Retina (tissue), 1 donor: ENCODE measurements at regions not wholly inside any gene's neighbourhood (a gene's known extent, or its start where the extent isn't known, plus 50 kb on each side); places are given as distances from the start of the nearest gene placed in this dataset.

Experiments used
- DNase-seq: peaks from one replicate; pipeline ENCODE4 v3.0.0-alpha.2; 2016

DNA sequence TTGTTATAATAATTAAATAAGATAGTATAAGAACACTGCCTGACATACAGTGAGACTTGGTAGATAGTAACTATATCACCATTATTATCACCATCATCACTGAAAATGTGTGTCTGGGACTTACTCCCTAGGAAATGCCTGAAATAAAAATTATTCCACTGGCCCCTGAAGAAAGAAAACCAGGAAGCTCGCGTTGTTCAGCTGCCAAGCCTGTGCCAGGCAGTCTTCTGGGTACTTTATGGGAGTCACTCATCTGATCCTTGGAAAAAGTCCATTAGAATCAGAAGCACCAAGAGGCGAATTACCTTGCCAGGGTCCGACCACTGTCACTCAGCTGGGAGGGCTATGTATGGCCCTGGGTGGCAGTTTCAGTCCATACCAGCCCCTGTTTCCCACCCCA lies 220.3 kb upstream of the TPM1 start:
- DNase-seq, result no peak

DNA sequence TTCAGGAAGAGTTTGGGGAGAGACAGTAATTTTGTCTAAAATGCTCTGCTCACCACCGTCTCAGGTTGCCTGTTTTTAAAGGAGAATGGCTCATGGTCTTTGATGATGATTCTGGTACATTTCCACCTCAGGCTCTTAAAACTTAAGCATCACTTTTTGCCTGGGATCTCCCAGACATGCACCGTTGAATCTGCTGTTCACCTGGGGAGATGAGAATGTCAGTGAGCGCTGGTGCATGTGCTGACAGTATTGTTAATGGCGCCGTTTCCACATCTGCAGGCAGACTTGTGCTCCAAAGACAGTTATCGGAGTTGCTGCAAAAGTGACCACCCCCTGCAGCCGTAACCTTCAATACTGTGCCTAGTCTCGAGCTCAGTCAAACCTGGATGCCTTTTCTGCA lies 219.0 kb upstream of the TPM1 start:
- no peak for DNase-seq

DNA sequence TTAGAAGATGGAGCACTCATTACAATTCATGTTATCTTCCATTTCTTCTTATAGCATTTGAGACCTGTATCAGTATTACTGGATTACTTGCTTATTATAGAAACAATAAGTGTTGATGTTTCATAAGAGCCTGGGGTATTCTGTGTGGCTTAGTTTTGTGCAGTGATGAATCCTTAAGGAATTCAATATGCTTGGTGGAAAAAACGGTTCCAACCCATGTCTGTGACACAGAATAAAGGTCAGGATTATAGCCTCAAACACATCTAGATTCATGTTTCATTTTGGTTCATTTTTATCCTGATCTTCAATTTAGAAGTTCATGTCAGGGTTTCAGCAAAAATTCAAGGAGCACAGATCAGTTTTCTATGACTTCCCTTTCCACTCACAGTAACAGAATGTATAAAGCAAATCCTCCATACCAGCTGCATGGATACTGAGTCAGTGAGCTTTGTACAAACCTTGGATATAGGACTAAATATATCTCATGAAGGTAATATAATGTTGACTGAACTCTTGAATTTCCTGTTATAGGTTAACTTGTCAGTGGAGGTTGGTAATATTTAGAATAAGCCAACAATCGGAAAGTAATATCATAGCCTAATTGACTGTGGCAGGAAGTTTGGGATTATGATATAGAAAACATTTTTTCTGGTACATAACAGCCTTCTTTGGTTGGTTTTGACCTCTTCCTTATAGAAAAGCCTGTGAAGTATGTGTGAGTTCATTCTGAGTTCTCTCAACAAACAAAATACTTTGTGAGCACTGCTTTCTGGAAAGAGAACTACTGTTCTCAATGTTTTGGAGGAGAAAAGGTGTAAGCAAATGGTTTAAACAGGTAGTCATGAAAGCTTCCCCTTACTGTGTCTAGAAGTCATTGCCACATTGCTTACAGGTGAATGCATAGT lies 218.2 kb upstream of the TPM1 start:
- no peak for DNase-seq

DNA sequence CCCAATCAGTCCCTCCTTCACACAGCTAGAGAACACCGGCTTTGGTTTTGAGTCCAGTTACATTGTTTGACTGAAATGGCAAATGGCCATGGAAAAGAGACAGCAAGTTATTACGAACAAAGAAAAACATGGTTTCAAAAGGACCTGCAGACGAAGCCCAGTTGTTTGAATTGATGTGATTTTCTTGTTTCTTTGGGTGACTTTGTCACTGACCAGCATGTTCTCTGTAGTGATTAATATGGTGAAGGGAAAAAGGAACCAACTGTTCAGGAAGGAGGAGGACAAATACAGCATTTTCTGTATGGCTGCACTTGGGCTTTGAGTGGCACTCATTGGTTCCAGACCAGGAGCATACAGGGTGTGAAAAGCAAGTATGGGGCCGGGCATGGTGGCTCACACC lies 217.4 kb upstream of the TPM1 start:
- no peak for DNase-seq

DNA sequence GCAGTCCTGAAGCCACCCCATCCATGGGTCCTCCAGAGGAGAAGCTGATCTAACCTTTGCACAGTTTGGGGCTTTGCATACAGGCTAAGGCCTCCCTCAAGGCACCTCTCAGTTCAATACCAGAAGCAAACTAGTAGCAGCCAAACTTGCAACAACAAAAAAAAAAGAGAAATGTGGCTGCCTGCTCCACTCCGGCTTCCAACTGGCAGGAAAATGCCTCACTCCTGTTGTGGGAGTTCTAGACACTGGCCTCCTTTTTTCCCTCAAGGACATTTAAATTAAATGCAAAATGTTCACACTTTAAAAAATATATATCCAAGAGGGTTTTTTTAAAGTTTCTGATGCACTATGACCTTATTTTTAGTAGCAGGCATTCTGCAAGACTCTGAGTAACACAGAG lies 216.0 kb upstream of the TPM1 start:
- DNase-seq, result no peak

DNA sequence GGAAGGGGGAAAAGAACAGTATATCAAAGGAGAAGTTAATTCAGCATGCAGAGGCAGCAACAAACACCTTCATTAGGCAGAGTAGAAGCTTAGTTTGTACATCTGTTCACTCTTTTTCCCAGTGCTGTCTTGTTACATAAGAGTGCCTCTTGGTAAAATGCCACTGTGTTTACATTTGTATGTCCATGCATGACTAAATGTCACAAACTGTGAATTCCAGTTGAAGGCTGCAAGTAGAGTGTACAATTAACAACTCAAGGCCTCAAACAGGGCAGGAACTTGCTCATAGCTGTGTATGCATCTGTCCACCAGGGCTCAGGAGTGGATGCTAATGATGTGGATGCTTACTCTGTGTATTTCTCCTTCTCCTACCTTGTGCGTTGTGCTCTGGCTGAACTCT lies 214.2 kb upstream of the TPM1 start:
- no peak for DNase-seq

DNA sequence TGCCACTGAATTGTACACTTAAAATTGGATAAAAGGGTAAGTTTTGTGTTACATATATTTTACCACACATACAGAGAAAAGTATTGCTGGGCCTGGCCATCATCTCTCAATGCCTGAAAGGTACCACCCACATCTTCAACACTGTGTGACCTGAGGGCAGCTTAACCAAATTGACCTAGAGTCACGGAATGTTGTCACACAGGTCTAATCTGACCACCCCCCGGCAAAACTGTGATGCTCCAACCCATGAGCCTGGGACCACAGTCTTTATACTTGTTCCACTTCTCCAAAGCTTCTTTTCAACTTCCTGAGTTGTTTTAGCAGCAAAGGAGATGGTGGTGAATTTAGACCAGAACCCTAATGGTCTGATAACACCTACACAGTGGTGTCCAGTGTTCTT lies 210.3 kb upstream of the TPM1 start:
- no peak for DNase-seq

DNA sequence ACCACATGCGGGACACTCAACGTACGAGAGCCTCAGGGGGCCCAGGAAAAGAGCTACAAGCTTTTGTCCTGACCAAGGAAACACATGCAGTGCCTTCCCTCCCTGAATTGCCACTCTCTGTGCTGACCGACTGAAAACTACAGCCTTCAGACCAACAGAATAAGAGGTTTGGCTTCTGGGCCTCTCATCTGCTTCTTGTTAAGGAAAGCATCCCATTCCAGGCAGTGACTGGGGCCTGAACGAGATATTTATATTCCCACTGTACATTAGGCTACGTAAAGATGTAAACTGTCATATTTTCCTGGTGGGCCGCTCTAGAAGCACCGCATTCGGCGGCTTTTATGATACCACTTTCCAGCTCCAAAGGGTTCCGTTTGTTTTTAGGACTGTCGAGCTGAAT lies 208.9 kb upstream of the TPM1 start:
- no peak for DNase-seq

DNA sequence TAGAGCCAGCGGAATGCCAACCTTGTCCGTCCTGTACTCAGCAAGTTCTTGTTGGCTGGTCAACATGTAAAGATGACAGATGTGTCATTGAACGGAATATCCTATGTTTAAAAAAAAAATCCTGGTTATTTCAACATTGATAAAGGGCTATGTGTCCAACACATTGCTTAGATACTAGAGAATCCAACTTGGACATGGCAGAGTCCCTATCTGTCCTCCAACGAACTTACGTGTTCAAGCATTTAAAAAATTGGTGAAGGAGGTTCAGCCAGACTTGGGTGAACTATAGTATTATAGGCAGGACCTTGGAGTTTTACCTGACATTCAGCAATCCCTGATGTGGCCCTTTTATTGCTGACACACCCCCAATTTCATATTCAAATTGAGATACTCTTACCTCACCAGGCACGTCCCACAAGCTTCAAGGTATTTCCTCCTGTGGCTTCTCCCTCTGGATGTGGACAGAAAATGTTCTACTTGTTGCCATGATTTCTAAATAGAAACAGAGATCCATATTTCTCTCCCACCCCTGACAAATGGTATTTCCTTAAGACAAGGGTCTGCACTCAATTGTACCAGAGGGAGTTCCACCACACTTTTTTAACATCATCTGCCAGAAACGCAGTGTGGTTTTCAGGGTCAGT lies 207.7 kb upstream of the TPM1 start:
- DNase-seq, result no peak

DNA sequence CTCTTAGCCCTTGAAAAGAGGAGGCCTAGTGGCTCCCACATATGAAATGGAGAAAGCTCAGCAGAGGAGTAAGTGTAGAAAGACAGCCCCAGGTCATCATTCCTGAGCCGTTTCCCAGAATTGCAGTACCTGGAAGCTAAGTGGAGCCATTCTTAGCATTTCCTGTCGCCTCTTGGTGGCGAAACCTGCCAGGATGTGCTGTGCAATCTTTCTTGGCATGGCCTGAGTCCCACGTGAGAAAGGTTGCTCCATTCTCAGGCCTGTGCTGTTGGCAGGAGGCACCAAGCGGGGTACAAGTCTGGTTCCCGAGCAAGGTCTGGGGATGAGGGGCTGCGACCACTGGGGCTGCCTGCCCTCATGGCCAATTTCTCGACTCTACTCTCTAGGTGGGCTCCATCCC lies 207.2 kb upstream of the TPM1 start:
- no peak for DNase-seq

DNA sequence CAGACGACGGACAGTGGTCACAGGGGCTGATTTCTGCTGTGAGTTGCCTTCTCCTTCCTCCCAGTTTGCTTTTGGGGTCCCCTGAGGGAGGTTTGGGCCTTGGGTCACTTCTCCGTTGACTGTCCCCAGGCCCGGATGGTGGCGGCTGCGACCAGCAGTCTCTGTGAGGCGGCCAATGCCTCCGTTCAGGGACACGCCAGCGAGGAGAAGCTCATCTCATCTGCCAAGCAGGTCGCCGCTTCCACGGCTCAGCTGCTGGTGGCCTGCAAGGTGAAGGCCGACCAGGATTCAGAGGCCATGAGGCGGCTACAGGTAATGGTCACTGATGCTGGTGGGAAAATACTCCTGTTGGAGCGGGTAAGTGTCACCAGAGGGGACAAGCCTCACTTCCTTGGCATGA lies 206.8 kb upstream of the TPM1 start:
- no peak for DNase-seq

DNA sequence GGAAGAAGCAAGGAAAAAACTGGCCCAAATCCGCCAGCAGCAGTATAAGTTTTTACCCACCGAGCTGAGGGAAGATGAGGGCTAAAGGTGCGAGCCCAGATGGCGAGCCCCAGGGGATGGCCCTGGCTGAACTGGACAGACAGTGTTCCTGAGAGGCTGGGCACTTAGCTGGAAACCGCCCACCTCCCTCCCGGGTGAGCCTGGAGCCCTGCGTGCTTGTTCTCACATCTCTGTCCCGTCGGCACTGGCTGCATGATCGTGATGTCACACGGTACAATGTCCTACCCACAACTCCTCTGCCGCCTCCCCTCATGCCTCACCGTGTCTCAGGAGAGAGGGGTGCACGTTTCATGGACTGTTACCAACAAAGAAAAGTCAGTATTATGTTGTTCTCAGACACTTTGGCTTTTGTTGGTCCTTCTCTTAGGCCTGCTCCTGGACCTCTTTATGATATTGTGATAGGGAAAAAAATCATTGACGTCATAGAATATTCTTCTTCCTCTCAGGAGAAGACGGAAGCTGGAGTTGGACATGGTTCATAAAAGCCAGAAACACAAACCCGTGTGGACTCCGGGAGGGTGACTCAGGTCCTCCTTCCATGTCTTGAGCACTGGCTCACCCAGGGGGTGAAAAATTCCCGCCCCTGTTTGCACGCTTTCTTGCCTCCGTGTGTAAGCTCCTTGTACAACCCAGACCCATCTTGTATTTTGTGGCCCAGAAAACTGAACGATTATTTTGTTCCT lies 201.8 kb upstream of the TPM1 start:
- DNase-seq, result no peak

DNA sequence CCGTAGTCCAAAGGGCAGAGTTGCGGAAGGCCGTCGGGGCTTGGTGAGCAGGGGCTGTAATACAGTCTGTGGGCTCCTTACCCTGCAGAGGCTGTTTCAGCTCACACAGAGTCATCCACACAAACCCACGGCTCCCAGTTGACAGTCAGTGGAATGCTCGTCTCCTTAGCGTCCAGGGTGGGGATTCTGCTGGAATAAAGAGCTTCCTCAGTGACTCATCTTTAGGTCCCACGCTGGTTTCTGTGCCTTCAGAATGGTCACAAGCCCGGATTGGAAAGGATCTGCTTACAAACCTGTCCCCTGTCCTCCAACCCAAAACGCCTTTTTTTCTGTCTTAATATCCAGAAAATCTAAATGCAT lies 201.3 kb upstream of the TPM1 start:
- DNase-seq, result no peak

DNA sequence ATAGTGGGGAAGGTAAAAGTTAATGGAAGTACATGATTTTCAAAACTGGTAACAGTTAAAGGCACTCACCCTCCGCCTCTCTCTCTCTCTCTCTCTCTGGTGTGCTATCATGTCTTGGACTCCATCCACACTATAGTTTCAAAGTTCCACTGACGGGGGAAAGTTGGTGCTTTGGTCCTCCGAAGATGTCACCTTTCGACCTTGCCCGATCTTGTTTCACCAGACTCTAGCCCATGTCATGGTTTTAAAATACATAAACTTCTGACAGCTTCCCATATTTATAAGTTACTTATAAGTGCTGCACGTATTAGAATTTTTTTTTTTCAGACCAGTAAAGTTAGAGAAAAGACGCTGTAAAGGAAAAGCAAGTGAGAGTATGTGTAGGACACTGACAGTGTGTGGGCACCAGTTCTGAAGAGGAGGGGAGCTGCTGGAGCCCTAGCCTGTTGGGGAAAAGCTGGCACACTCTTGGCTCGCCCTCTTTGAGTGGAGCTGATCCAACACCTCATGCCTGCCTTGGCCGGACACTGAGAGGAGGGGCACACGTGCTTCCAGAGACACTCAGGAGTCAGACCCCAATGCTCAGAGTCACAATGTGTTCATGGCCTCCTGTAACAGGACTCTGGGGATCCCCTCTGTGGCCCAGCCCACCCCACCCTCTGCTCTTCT lies 200.5 kb upstream of the TPM1 start:
- no peak for DNase-seq

DNA sequence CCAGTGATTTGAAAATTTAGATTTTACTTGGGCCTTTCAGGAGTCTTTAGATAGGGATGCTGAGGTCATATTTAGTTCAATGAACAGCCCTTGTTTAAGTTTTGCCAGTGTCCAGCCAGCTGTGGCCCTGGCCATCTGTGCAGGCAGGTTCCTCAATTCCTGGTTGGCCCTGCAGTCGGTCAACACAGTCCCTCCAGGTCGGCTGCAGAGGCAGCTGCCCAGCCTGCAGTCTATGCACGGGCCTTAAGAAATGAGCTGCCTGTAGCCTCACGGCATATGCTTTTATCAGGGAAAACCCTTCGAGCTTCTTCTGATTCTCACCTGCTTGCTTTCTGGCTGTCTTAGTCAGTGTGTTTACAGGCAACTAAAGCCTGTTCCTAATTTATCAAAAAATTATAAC lies 199.2 kb upstream of the TPM1 start:
- DNase-seq, result no peak

DNA sequence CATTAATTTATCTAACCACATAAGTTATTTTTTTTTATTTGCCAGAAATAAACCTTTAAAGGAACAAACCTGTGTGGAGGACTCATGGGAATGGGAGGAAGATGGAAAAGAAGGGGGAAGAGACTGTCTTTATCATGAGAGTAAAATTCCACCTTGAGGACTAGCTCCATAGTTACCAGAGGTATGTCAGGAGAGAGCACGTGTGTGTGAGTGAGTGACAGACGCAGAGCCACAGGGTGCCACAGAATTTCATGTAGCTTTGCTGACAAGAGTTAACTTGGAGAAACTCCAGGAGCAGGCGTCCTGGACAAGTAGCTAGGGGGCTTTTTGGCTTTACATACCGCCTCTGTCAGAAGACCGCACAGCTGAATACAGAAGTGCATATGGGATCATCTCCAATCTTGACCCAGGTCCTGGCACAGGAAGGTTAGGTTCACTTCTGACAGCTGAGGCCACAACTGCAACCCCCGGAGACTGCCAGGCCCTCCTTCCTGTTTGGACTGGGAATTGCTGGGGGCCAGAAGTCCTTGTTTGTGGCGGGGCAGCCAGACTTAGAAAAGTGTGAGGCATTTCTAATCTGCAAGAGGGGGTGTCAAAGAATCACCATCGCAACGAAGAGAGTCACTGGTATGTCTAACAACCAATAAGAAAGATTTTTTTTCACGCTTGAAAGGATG lies 197.8 kb upstream of the TPM1 start:
- no peak for DNase-seq

DNA sequence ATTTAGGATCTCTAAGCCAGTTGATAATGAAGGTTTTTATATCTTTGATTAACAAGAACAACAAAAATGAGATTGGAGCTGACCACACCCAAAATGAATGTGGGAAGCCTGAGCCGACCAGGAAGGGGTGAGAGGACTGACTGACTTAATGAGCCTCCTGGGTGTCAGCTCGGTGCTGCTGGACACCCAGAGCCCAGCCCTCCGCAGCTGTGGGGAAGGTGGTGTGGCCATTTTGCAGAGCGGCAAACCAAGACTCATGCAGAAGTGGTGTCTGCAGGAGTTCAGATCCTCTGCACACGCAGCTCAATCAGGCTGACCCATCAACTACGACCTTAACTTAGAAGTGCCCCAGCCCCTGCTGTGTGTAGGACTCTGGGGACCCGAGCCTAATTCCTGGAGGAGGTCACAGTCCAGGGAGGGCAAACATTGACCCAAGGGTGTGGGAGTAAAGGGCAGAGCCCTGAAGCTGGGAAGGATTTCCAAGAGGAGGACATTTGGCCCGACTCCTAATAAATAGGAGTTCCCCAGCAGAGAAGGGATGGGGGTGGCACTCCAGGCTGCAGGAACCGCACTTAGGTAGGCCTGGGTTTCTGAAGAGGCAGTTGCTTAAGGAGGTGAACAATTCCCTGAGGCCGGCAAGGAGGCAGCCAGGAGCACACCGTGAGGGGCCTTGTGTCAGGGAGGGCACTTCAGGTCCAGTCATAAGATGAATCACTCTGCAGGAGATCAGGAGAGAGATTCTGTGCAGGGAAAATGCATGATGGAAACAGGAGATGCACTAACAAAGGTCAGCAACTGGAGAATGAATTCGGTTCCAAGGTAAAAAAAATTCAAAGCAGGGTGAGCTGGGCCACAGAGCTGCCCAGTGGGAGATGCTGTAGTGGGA lies 197.1 kb upstream of the TPM1 start:
- no peak for DNase-seq

DNA sequence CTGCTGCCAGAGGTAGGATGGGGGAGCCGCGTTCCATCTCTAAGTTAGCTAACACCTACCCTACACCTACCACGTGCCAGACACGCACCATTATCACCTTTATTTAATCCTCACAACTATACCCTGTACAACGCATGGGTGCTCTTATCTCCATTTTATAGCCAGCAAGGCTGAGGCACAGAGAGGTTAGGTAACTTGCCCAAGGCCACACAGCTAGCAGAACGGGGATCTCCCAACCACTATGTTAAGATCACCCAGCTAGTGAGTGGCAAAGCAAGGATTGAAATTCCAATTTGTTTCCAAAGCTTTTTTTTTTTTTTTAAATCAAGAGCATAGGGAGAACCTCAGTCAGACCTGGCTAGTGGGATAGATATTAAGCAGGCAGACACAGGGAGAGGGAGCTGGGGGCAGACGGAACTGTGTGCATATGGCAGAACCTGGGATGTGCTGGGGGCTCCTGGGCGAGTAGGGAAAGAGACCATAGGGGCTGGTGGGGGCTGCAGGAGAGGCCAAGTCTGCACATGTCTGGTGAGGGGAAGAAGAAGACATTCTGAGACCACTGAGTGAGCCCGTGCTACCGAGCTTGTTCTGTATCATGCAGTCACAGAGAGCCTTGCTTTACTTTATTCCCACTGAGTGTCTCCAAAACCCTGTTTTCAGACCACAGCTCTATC lies 196.3 kb upstream of the TPM1 start:
- no peak for DNase-seq

DNA sequence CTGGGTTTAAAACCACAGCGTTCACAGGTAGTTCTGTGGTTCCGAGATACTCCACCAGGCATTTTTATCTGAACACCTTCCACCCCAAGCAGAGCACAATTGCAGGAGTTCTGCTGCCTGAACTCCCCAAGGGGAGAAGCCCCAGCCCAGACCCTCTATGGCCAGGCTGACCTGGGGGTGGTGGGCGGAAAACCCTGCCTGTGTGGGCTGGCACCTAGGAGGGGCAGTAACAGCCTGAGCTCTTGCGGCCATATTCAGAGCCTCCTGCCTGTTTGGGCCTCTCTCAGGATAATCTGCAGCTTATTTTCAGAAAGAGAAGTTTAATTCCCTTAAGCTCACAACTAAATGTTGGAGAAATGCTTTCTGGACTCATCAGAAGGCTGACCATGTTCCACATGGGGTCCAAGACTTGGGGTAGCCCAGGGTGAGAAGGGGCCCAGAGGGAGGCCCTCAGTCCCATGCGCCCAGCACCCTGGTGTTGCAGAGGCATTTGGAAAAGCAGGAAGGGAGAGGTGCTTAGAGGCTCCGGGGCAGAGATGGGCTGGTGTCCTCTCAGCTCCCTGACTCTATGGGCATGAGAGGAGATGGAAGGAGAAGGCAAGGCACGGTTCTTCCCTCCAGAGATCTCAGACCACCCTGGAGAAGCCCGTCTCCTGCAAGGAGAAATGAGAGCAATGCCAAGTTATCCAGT lies 195.6 kb upstream of the TPM1 start:
- DNase-seq, result no peak

DNA sequence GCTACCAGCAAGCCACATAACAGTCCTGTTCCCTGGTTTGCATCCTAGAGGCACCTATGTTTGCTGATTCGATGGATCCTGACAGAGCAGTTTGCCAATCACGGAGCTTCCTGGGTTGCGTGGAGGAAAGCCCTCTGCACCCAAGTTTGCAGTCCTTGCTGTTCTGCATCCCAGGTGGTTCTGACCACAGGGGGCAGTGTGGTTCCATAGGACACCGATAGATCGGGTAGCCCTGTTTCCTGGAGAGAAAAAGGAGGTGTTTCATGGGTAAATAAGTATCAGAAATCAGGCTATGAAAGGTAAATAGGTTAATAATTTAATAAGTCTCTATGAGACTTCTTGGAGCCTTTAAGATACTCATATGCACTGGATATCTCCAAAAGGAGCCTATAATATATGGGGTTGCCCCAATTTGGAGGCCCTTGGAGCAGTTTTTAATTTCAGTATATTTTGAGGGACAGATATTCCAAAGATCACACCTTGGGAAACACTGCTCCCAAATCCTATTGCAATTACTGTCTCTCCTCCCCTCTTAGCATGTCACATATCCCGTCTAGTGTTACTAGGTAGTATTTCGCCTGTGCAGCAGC lies 194.6 kb upstream of the TPM1 start:
- no peak for DNase-seq
